ENCODE measurements at regions not wholly inside any gene's neighbourhood (a gene's known extent, or its start where the extent isn't known, plus 50 kb on each side); places are given as distances from the start of the nearest gene placed in this dataset.
A peak's percentile ranks its signal among the peaks of the same experiment; 100 is the strongest.
"Not testable (repeated sequence)": the region's sequence is repeated elsewhere in the genome, so short reads cannot be mapped to it uniquely, and the experiment has no call there.

DNA sequence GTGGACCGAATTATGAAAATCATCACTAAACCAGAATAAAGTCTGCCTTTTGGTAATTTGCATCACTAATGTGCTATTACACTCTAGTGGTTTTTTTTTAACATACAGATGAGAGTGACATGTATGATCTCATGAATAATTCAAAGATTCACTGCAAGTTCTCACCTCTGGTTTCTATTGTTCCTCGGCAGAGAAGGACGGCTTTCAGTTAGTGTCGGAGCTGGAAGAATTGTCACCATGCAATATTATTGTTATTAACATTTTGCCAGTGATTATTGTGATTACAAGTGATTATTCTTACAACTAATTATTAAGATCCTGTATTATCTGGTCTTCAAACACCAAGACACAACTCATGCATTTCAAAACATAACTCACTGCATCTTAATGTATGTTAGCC lies 366.6 kb upstream of the RPS23 start:
- no peak for DNase-seq (ENCODE audit: low read depth)

DNA sequence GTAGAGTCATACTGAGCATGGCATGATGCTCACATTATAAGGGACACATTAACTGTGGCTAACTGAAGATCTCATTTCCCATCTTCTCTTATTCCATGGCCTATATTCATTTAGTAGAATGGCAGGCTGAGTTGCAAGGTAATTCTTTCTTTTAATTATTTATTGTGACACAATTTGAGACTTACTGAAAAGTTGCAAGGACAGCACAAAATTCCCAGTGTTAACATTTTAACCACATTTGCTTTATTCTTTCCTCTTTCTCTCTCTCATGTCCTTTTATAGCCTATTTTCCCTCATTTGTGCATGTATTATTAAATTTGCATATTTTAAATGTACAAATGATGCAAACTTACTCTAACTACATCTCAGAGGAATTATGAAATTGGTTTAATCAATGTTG lies 366.1 kb upstream of the RPS23 start:
- DNase-seq (ENCODE audit: low read depth) = no peak

GRCh38 chr5:82642313-82642712 lies 364.2 kb upstream of the RPS23 start:
- DNase-seq (ENCODE audit: low read depth) = no peak

DNA sequence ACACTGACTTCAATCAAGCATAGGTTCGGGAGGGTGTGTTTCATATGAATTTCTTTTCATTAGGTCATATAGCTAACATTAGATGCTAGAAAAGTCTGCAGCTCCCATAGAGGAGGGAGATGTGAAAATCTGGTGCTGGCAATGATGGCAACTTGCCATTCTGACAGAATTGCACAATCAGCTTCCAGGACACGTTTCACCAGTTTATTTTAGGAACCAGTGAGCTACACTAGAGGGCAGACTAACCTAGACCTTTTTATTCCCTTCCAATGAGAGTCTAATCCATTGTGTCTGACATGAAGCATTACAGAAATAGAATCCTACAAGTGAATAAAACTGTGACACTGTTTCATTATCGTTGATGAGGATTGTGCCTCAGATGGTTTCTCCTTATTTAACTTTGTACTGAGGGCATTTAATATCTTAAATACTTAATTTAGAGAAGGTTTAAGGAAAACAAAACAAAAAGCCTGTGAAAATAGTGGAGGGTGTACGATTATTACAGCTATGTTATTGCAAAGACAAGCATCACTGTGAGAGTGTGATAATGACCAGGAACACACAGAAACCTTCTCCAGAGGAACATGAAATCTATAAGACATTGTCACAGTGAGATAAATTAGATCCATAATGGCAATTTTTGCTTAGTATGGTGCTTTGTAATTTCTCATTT lies 363.3 kb upstream of the RPS23 start:
- peak; percentile 1 for DNase-seq (ENCODE audit: low read depth)

DNA sequence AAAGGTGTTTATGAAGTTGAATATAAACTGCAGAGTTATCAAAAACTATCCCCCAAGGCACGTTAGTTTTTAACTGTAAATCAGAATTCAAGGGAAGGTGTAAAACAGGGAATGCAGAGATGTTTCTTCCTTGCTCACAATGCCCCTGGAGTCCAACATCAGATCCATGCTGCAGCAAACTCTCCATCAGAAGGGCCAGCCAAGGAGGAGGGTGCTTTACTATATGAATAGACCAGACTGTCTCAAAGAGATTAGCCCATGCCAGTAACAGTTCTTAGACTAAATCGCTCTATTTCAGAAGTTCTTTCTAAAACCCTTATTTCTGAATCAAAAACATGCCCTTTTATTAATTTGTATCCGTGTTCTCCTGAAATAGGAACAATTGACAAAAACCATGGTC lies 362.8 kb upstream of the RPS23 start:
- no peak for DNase-seq (ENCODE audit: low read depth)

DNA sequence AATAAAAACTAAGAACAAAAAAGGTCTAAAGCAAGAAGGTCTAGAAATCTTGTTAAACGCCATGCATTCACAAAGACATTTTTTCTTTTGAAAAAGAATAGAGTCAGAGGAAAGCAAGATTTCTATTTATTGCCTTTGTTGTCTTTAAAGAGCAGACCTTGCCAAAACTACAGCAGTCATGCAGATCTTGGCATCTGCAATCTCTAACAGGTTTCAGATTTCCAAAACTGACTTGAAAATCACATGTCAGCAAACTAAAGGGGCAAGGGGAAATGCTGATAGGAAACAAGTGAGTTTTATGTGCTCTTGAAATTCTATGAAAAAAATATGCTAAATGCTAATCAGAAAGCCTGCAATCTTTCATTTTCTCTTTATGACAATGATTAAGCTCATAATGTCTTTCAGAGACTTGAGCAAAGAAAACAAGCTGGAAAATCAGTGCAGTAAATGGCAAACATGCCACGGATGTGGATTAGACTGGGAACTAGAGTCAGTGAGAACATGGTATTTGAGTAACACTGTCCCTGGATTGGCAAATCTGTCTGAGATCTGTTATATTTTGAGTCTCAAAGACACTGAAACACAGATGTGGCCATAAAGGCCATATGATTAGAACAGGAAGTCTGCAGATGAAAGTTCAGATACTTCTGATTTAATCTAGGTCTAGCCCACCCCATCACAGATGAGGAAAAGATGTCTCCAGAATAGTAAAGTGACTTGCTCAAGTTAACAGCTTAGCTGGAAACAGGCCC lies 361.4 kb upstream of the RPS23 start:
- DNase-seq (ENCODE audit: low read depth) = no peak

DNA sequence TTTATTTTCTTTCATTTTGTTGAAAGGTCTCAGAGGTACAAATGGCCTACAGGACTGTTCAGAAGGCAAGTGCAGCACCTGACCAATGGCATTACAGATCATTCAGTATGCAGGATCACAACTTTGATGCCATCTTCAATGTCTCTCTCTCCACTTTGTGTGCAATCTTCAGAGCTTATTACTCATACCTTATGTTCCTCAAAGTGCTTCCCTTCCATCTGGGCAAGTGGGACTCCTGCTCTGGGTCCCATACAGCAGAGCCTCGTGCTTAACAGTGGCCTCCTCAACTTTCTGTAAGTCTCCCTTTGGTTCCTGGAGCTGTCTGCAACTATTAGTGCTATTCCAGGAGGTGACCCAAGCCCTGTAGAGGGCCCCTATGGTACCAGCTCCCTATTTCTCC lies 358.4 kb upstream of the RPS23 start:
- DNase-seq (ENCODE audit: low read depth) = no peak

DNA sequence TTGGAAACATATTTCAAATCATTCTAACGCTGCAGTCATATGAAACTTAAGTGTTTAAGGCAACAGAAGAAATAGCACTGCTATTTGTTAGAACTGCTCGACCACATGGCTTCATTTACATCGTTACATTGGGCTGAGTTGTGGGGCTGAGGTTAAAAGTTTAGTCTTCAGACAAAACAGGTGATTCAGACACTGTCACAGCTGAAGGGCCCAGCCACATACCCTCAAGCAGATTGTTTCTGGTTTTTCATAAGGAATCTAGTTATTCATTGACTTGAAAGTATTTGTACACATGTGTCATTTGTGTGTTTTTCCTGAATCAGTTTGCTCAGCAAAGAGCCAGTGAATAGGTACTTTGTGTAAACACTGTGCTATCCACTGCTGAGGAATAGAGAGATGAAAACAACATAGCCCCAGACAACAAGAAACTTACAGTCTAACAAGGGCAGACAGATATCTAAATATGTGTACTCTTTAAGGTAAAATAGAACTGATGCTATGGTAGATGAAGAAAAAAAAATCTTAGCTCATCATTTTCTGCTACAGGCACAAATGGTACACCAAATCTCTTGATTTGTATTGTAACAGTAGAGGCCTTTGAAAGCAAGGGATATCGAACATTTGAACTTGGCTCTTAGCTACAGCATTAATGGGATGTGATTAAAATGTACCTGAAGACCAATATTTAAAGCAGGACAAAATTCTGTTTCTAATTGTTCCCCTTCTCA lies 357.6 kb upstream of the RPS23 start:
- DNase-seq (ENCODE audit: low read depth) = no peak

GRCh38 chr5:82628364-82628910 lies 350.3 kb upstream of the RPS23 start:
- DNase-seq (ENCODE audit: low read depth) = no peak

DNA sequence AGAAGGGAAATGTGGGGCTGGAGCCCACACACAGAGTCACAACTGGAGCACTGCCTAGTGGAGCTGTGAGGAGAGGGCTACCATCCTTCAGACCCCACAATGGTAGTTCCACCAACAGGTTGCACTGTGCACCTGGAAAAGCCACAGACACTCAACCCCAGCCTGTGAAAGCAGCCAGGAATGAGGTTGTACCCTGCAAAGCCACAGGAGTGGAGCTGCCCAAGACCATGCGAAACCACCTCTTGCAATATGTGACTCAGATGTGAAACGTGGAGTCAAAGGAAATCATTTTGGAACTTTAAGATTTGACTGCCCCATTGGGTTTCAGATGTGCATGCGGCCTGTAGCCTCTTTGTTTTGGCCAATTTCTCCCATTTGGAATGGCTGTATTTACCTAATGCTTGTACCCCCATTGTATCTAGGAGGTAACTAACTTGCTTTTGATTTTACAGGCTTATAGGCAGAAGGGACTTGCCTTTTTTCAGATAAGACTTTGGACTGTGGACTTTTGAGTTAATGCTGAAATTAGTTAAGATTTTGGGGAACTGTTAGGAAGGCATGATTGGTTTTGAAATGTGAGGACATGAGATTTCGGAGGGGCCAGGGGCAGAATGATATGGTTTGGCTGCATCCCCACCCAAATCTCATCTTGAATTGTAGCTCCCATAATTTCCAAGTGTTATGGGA lies 348.9 kb upstream of the RPS23 start:
- not testable (repeated sequence) for DNase-seq (ENCODE audit: low read depth)

DNA sequence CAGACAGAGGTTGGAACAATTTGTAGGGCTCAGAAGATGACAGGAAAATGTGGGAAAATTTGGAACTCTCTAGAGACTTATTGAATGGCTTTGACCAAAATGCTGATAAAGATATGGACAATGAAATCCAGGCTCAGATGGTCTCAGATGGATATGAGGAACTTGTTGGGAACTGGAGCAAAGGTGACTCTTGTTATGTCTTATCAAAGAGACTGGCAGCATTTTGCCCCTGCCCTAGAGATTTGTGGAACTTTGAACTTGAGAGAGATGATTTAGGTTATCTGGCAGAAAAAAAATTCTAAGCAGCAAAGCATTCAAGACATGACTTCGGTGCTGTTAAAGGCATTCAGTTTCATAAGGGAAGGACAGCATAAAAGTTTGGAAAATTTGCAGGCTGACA lies 347.9 kb upstream of the RPS23 start:
- DNase-seq (ENCODE audit: low read depth) = not testable (repeated sequence)

GRCh38 chr5:82624062-82624461 lies 345.9 kb upstream of the RPS23 start:
- DNase-seq (ENCODE audit: low read depth) = no peak

DNA sequence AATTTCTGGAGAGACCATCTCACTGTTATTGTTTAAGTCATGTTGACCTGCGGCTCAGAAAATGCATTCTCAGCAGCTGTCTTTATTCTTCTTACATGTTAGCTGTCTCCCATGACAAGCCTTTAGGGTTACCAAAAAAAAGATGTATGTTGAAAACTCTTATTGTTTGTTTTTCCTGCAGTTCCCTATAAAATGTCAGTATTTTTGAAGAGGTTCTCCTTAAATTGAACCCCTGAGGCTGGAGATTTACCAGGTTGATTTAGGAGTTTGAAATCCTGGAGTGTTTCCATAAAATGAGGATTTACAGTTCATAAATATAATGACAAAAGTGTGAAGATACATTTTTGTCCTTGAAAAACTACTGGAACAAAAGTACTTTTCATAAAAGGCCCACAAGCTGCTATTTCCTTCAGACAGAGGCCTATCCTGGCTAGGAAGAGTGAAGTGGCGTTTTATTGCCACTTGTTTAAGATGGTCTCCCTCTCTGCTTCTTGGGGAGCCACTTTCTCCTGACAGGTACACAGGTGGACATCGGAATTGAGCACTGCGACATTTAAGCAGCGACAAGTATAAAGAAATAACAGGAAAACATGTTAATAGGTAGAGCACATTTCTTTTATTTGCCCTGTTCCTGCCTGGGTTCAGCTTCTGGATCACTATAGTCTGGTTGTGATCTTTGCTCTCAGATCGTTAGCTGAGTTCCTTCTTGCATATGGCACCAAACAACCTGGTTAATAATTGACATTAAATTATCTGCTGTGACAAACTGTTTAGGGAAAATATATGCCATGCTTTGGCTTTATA lies 344.8 kb upstream of the RPS23 start:
- no peak for DNase-seq (ENCODE audit: low read depth)

DNA sequence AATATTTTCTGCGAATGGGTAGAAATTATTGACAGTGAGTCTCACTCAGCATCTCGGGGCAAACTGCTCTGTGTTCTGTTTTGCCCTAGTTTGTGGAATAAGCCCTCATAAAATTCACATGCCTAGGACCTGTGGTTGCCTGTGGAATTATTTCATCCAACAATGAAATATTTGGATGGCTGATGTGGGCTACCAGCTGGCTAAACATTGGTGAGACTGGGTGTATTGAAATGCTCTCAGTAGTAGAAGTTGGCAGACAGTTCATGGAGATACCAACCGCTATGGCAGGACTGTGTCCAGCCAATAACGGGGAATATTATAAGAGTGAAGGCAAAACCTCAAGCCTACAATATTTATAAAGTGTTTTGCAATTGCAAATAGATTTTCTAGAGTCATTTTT lies 344.1 kb upstream of the RPS23 start:
- no peak for DNase-seq (ENCODE audit: low read depth)

DNA sequence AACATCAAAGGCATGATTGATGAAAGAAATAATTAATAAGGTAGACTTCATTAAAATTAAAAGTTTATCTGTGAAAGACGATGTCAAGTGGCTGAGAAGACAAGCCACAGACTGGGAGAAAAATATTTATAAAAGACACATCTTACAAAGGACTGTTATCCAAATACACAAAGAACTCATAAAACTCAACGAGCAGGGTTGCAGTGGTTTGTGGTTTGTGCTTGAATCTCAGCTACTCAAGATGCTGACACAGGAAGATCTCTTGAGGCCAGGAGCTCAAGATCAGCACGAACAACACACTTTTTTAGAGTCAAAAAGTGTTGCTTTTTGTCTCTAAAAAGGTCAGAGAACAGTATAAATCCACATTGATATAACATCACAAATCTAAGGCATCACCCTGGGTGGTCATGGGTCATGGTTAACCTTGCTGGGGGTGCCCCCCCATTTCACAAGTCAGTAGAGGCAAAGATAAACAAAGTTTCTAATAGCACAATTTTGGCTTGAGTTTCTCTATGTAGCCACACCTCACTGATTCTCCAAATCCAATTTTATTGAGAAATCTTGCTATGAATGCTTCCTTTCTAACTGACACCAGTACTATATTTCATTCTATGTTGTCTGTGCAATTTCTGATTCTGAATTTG lies 342.9 kb upstream of the RPS23 start:
- DNase-seq (ENCODE audit: low read depth) = no peak

DNA sequence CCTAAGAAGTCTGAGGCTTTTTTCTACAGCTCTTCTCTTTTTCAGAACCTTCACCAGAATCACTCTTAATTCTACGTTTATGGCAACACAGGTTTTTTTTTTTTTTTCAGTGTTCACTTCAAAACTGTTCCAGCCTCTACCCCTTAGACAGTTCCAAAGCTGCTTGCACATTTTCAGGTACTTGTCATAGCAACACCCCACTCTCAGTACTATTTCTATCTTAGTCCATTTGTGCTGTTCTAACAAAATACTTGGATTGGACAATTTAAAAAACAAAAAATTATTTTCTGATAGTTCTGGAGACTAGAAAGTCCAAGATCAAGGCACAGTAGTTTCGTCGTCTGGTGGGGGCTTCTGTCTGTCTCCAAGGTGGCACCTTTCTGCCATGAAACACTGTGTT lies 340.9 kb upstream of the RPS23 start:
- no peak for DNase-seq (ENCODE audit: low read depth)

GRCh38 chr5:82614706-82615105 lies 336.6 kb upstream of the RPS23 start:
- DNase-seq (ENCODE audit: low read depth) = no peak

DNA sequence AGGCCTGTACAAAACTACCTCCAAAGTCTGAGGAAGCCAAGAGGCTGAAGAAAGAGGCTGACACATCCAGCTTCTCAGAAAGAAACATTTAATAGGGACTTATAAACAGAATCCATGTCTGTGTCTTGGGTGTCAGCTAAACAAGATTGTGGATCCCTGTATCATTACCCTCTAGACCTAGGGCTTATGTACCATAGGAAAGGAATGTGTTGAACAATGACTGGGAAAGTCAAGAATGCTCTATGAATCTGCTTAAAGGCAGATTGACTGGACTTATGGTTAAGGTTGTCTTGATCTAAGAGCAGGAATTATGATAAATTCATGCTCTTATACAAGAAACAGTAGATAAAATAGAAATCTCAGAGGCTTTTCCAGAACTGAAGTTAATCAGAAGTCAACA lies 335.7 kb upstream of the RPS23 start:
- DNase-seq (ENCODE audit: low read depth) = no peak

DNA sequence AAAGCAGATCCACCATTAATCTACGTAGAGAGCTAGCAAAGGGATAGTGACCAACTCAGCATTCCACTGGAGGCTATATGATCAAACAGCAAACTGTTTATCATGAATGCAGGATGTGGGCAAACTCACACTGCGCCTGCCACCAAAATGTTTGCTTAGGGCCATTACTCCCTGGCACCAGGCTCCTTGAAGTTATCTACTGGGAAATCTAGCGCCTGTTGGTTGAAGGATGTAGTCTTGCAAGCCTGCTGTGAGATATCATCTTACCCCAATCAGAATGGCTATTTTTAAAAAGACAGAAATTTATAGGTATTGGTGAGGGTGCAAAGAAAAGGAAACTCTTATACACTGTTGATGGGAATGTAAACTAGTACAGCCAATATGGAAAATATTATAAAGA lies 332.5 kb upstream of the RPS23 start:
- DNase-seq (ENCODE audit: low read depth) = no peak

- DNase-seq (ENCODE audit: low read depth) = no peak
Measured at GRCh38 chr5:82605441-82605973, 327.4 kb upstream of the RPS23 start.
